ENCODE measurements at regions not wholly inside any gene's neighbourhood (a gene's known extent, or its start where the extent isn't known, plus 50 kb on each side); places are given as distances from the start of the nearest gene placed in this dataset.

GRCh38 chr4:151535366-151535765 is 126.4 kb downstream of the FHIP1A start:
- TF ChIP-seq ZNF274 (IDR thresholded peaks at IDR 0.05; ENCODE audit: low read depth, low read length) (no peak), EZH2 (IDR thresholded peaks at IDR 0.05) (no peak), POLR2A (IDR thresholded peaks at IDR 0.05; ENCODE audit: borderline replicate concordance, extremely low read depth, insufficient read depth, insufficient read length) (no peak), POLR2AphosphoS5 (IDR thresholded peaks at IDR 0.05; ENCODE audit: low read depth, low read length) (no peak), CTCF (IDR thresholded peaks at IDR 0.05 in 2 of 3, conservative IDR thresholded peaks at IDR 0.05 in 1 of 3; ENCODE audit: borderline replicate concordance in 1 of 3, insufficient read depth in 1 of 3, low read depth in 2 of 3, low read length in 2 of 3) (no peak), EGR1 (IDR thresholded peaks at IDR 0.05; ENCODE audit: low read depth) (no peak), ZBTB33 (IDR thresholded peaks at IDR 0.05; ENCODE audit: extremely low read depth, insufficient replicate concordance, low read length) (no peak), EZH2phosphoT487 (IDR thresholded peaks at IDR 0.05; ENCODE audit: borderline replicate concordance) (no peak), RAD21 (IDR thresholded peaks at IDR 0.05; ENCODE audit: low read depth) (no peak), ZFX (IDR thresholded peaks at IDR 0.05) (no peak), SRF (IDR thresholded peaks at IDR 0.05; ENCODE audit: low read depth) (no peak)
